SU-DHL-6 (cell line): ENCODE measurements at regions not wholly inside any gene's neighbourhood (a gene's known extent, or its start where the extent isn't known, plus 50 kb on each side); places are given as distances from the start of the nearest gene placed in this dataset.

ENCODE experiments used
- H2AFZ ChIP-seq: fragments of 200-600 bp; sonication (generic); 2 replicates; pipeline ENCODE4 v1.6.1; 2014; ENCODE audit warnings: low read depth, mild to moderate bottlenecking, moderate library complexity, mixed read lengths, antibody characterized with exemption, low read length; ENCODE audit not compliant: severe bottlenecking
- H3F3A ChIP-seq: fragments of 200-600 bp; shearing (Covaris generic); 2 replicates; pipeline ENCODE4 v1.6.0; 2016; ENCODE audit warnings: antibody characterized with exemption, mild to moderate bottlenecking; ENCODE audit not compliant: insufficient read depth
- H3K27ac ChIP-seq: fragments of 200-600 bp; sonication (generic); 2 replicates; pipeline ENCODE4 v1.5.1; 2016; ENCODE audit warnings: low read depth, mild to moderate bottlenecking, low read length, moderate library complexity, mixed read lengths
- H3K27me3 ChIP-seq: fragments of 200-600 bp; sonication (generic), shearing (Covaris generic); 2 replicates; pipeline ENCODE4 v1.6.0; 2014; ENCODE audit warnings: mild to moderate bottlenecking, low read length
- H3K36me3 ChIP-seq: fragments of 200-600 bp; sonication (generic); 2 replicates; pipeline ENCODE4 v1.6.1; 2014; ENCODE audit warnings: mild to moderate bottlenecking, low read length, mixed read lengths
- H3K4me2 ChIP-seq: fragments of 300-600, 200-600 bp; shearing (Covaris generic), sonication (generic); 2 replicates; pipeline ENCODE4 v1.6.0; 2014; ENCODE audit warnings: low read length, low read depth, mild to moderate bottlenecking; ENCODE audit not compliant: poor library complexity, severe bottlenecking
- H3K4me3 ChIP-seq: fragments of 200-600 bp; sonication (generic); 2 replicates; pipeline ENCODE4 v1.5.1; 2014; ENCODE audit warnings: antibody characterized with exemption, low read length, mild to moderate bottlenecking, mixed read lengths; ENCODE audit not compliant: insufficient read depth, poor library complexity, severe bottlenecking
- H3K79me2 ChIP-seq: fragments of 200-600 bp; sonication (generic); 2 replicates; pipeline ENCODE4 v1.6.1; 2014; ENCODE audit warnings: mild to moderate bottlenecking, low read length, moderate library complexity; ENCODE audit not compliant: insufficient read depth
- H3K9ac ChIP-seq: fragments of 200-600 bp; sonication (generic); 2 replicates; pipeline ENCODE4 v1.7.0; 2014; ENCODE audit warnings: mild to moderate bottlenecking, low read length
- H3K9me2 ChIP-seq: fragments of 200-600 bp; sonication (generic); replicated peaks from 2 replicates; pipeline ENCODE4 v1.6.1; 2014; ENCODE audit warnings: low read length; ENCODE audit not compliant: insufficient read depth
- H3K9me3 ChIP-seq: fragments of 200-600 bp; sonication (generic); 2 replicates; pipeline ENCODE4 v1.6.1; 2014; ENCODE audit warnings: low read length, mixed read lengths; ENCODE audit not compliant: insufficient read depth
- H4K20me1 ChIP-seq: fragments of 200-600 bp; sonication (generic); 2 replicates; pipeline ENCODE4 v1.6.1; 2014; ENCODE audit warnings: low read depth, mild to moderate bottlenecking, antibody characterized with exemption, low read length, moderate library complexity, mixed read lengths
- CTCF ChIP-seq: fragments of 200-600 bp; sonication (generic); IDR thresholded peaks from one replicate; pipeline ENCODE4 v1.5.1; 2017; ENCODE audit warnings: antibody characterized with exemption, mild to moderate bottlenecking, low read length, moderate library complexity; ENCODE audit not compliant: insufficient read depth, poor library complexity, severe bottlenecking
- EZH2phosphoT487 ChIP-seq: fragments of 200-600 bp; sonication (generic), shearing (Covaris generic); conservative IDR thresholded peaks from 2 replicates; pipeline ENCODE4 v1.6.1; 2018; ENCODE audit warnings: mild to moderate bottlenecking, antibody characterized with exemption, low read length, moderate library complexity, mixed read lengths

GRCh38 chr18:78405763-78406162, 573.9 kb upstream of the SALL3 start:
- Histone ChIP-seq H3K27me3 (no peaks in the 10 kb centered on the region), H3K9me2 (no peaks in the 10 kb centered on the region), H3K27ac (no peak overlapping the region), H4K20me1 (no peaks in the 10 kb centered on the region), H3K4me3 (no peak overlapping the region), H3K79me2 (no peaks in the 10 kb centered on the region), H3K4me2 (no peak overlapping the region), H3K9me3 (no peaks in the 10 kb centered on the region), H3F3A (no peaks in the 10 kb centered on the region), H2AFZ (no peak overlapping the region), H3K9ac (no peak overlapping the region), H3K36me3 (no peaks in the 10 kb centered on the region)
- TF ChIP-seq EZH2phosphoT487, result no peak
- TF ChIP-seq CTCF, result no peak

- no peaks in the 10 kb centered on the region for H3K36me3 ChIP-seq
Measured at GRCh38 chr18:78406743-78407465, 572.7 kb upstream of the SALL3 start.

GRCh38 chr18:78407466-78407844, 572.2 kb upstream of the SALL3 start:
- Histone ChIP-seq H3K9me2 (no peaks in the 10 kb centered on the region), H2AFZ (no peak overlapping the region), H3K36me3 (no peaks in the 10 kb centered on the region), H4K20me1 (no peaks in the 10 kb centered on the region), H3K4me3 (no peak overlapping the region), H3F3A (no peaks in the 10 kb centered on the region), H3K4me2 (no peak overlapping the region), H3K9ac (no peak overlapping the region), H3K79me2 (no peaks in the 10 kb centered on the region), H3K27me3 (no peaks in the 10 kb centered on the region), H3K27ac (no peak overlapping the region), H3K9me3 (no peaks in the 10 kb centered on the region)
- no peak for TF ChIP-seq EZH2phosphoT487
- TF ChIP-seq CTCF, result no peak

More at GRCh38 chr18:78406743-78407465, 572.7 kb upstream of the SALL3 start:
- Histone ChIP-seq H3K9me3 (no peaks in the 10 kb centered on the region), H3F3A (no peaks in the 10 kb centered on the region), H3K4me3 (no peak overlapping the region), H3K79me2 (no peaks in the 10 kb centered on the region), H3K9ac (no peak overlapping the region), H3K27ac (no peak overlapping the region), H3K27me3 (no peaks in the 10 kb centered on the region), H3K9me2 (no peaks in the 10 kb centered on the region), H3K4me2 (no peak overlapping the region), H4K20me1 (no peaks in the 10 kb centered on the region), H2AFZ (no peak overlapping the region)
- TF ChIP-seq CTCF (no peak), EZH2phosphoT487 (no peak)
